ENCODE measurements at regions not wholly inside any gene's neighbourhood (a gene's known extent, or its start where the extent isn't known, plus 50 kb on each side); places are given as distances from the start of the nearest gene placed in this dataset.

DNA sequence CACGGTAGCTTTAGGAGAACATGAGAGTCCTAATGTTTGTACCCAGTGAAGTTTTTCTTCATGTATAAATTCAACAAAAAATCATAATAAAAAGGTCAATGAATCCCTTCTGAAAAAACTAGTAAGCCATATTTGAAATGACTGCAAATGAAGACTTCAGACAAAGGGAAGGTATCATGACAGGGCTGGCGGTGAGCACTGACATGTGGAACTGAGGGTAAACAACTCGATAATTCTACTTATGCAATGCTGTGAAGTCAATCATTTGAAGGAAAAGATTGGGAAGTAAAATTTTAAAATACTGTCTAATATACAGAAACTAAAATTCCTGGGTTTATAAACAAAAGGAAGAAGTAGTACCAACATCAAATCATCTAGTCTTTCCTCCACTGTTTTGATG is 190.2 kb upstream of the COPS8 start:
- TF ChIP-seq, protein P1, sequence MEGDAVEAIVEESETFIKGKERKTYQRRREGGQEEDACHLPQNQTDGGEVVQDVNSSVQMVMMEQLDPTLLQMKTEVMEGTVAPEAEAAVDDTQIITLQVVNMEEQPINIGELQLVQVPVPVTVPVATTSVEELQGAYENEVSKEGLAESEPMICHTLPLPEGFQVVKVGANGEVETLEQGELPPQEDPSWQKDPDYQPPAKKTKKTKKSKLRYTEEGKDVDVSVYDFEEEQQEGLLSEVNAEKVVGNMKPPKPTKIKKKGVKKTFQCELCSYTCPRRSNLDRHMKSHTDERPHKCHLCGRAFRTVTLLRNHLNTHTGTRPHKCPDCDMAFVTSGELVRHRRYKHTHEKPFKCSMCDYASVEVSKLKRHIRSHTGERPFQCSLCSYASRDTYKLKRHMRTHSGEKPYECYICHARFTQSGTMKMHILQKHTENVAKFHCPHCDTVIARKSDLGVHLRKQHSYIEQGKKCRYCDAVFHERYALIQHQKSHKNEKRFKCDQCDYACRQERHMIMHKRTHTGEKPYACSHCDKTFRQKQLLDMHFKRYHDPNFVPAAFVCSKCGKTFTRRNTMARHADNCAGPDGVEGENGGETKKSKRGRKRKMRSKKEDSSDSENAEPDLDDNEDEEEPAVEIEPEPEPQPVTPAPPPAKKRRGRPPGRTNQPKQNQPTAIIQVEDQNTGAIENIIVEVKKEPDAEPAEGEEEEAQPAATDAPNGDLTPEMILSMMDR (IDR thresholded peaks at IDR 0.05; ENCODE audit: low read depth, low read length, missing control alignments) = no peak
- H3K4me3 ChIP-seq (ENCODE audit: low read depth, low read length) = no peak overlapping the region
- DNase-seq (ENCODE audit: low read depth) = no peak

DNA sequence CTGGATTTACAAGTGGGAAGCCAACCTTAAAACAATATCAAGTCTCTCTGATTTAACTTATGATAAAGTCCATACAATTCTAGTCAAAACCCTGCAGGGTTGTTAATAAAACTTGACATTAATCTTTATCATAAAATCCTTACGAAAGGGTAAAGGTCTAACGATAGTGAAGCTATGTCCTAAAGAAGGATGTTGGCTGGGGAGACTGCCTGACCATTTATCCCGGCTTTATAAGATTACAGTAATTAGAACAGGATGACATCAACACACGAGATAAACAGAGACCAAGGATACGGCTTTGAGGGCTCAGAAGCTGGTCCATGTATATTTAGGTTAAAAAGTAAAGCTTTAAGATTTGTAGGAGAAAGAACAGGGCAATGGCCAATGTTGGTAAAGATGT is 189.0 kb upstream of the COPS8 start:
- TF ChIP-seq, protein P1 (IDR thresholded peaks at IDR 0.05; ENCODE audit: low read depth, low read length, missing control alignments) = no peak
- no peak overlapping the region for H3K4me3 ChIP-seq (ENCODE audit: low read depth, low read length)
- DNase-seq (ENCODE audit: low read depth) = no peak

DNA sequence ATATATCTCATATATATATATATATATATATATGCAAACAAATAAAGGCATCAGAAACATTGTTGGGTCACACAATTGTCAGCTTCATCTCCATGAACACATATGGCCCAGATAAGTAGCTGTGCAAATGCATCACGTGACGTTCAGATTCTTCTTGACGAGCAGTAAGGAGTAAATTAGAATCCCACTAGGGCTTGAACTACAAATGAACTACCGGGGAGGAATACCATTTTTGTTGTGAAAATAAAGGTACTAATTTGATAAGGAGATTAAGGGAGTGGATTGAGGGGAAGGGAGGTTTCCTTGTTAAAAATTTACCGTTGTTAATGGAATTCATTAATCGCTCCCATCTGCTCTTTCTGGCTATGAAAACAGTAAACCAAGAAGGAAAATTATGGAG is 186.5 kb upstream of the COPS8 start:
- DNase-seq (ENCODE audit: low read depth) = no peak
- no peak overlapping the region for H3K4me3 ChIP-seq (ENCODE audit: low read depth, low read length)
- TF ChIP-seq, protein P1 (IDR thresholded peaks at IDR 0.05; ENCODE audit: low read depth, low read length, missing control alignments) = no peak

DNA sequence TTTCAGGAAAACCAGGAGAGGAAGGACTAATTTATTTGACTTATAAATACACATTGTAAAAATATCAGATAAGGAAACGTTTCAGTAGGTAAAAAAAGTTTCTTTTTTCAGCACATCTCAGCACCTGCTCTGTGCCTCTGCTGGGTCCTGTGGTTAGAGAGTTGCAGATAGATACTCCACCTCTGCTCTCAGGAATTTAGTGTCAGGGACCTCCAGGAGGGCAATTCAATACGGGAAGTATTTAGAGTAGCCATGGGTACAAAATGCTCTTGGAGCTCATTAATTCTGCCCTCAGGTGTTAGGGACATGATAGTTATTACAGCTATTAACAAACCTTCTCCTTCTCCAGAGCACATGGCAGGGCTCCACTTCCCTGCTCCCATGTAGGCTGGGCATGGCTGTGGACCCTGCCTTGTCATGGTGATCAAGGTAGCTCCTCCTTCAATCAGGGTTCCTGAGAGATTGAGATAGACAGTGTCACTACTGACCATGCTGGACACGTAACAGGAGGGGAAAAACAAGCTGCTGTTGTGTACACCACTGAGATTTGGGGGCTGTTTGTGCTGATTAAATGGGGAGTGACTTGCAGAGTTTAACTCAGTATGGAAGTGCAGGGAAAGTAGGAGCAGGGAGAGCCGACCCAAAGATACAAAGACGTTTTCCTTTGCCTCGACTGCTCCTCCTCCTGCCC is 185.6 kb upstream of the COPS8 start:
- no peak overlapping the region for H3K4me3 ChIP-seq (ENCODE audit: low read depth, low read length)
- TF ChIP-seq, protein P1 (IDR thresholded peaks at IDR 0.05; ENCODE audit: low read depth, low read length, missing control alignments) = no peak
- DNase-seq (ENCODE audit: low read depth) = no peak

DNA sequence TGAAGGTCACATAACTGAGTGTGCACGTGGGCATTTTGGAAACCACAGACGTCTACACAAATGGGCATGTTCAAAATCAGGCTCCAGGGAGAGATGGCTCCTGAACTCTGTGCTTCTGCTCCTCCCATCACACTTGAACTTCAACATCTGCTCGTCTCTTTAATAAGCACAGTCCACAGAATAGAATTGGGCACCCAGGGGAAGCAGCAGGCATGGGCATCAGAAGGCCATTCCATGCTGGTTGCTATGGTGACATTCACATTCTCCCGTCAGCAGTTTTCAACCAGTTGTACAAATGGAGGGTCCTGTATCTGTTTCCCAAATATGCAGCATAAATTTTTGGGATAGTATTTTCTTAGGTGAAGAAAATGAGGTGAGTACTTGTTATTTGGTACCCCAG is 183.7 kb upstream of the COPS8 start:
- no peak overlapping the region for H3K4me3 ChIP-seq (ENCODE audit: low read depth, low read length)
- TF ChIP-seq, protein P1 (IDR thresholded peaks at IDR 0.05; ENCODE audit: low read depth, low read length, missing control alignments) = no peak
- DNase-seq (ENCODE audit: low read depth) = no peak

DNA sequence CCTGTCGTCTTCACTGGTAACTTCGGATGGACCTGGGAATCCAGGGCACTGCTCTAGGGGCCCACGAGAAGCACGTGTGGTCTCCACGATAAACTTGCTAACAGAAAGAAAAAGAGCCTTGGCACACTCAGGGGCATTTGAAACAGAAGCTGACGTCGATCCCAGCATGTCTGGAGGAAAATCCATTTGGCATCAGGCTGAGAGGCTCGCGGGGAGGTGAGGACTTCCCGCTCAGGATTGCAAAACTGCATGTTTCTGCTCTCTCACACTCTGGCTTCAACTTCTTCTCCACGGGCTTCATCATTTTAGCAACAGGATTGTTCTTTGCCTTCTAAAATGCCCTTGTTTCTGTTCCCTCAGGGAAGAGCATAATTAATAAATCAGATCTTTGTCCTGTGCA is 181.7 kb upstream of the COPS8 start:
- no peak overlapping the region for H3K4me3 ChIP-seq (ENCODE audit: low read depth, low read length)
- no peak for DNase-seq (ENCODE audit: low read depth)
- TF ChIP-seq, protein P1 (IDR thresholded peaks at IDR 0.05; ENCODE audit: low read depth, low read length, missing control alignments) = no peak

All from GM12864 (cell line).